ENCODE measurements at regions not wholly inside any gene's neighbourhood (a gene's known extent, or its start where the extent isn't known, plus 50 kb on each side); places are given as distances from the start of the nearest gene placed in this dataset.
"Not testable (repeated sequence)": the region's sequence is repeated elsewhere in the genome, so short reads cannot be mapped to it uniquely, and the experiment has no call there.

GRCh38 chr9:30970812-30971211 lies 1413.6 kb upstream of the ACO1 start:
- DNase-seq = no peak

GRCh38 chr9:30972654-30973053 lies 1411.8 kb upstream of the ACO1 start:
- DNase-seq = no peak

- DNase-seq = no peak
Observed at GRCh38 chr9:30977965-30978364, 1406.5 kb upstream of the ACO1 start.

DNA sequence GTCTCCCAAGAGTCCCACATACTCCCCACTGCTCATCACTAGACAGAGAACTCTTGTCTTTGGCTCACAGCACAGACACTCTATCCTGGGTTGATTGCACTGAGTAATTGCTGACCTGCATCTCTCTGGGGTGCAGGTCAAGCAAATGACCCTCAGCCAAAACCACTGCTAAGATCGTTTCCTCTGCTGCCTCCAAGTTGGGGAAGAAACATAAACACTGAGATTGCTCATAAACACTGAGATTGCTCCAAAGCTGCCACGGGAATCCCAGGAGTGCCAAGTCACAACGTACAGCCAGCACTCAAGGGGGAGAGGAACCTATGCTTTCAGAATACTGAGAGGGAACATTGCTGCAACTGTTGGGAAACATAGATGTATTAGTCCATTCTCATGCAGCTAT lies 1402.1 kb upstream of the ACO1 start:
- DNase-seq = no peak

GRCh38 chr9:30995956-30996738 lies 1388.3 kb upstream of the ACO1 start:
- DNase-seq = no peak

GRCh38 chr9:30996761-30997160 lies 1387.7 kb upstream of the ACO1 start:
- no peak for DNase-seq

GRCh38 chr9:30997291-30997690 lies 1387.2 kb upstream of the ACO1 start:
- no peak for DNase-seq

DNA sequence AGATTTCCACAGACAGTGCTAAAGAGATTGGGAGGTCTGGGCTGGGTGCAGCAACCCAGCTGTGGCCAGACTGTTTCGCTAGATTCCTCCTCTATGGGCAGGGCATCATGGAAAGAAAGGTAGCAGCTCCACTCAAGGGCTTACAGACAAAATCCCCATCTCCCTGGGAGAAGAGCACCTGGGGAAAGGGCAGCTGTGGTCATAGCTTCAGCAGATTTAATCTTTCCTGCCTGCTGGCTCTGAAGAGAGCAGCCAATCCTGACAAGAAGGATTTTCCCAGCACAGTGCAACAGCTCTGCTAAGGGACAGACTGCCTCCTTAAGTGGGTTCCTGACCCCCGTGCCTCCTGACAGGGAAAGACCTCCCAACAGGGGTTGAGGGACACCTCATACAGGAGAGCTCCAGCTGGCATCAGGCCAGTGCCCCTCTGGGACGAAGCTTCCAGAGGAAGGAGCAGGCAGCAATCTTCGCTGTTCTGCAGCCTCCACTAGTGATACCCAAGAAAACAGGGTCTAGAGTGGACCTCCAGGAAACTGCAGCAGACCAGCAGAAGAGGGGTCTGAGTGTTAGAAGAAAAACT lies 1379.3 kb upstream of the ACO1 start:
- DNase-seq = no peak

GRCh38 chr9:31013371-31013770 lies 1371.1 kb upstream of the ACO1 start:
- DNase-seq = no peak

GRCh38 chr9:31023847-31024246 lies 1360.6 kb upstream of the ACO1 start:
- no peak for DNase-seq

DNA sequence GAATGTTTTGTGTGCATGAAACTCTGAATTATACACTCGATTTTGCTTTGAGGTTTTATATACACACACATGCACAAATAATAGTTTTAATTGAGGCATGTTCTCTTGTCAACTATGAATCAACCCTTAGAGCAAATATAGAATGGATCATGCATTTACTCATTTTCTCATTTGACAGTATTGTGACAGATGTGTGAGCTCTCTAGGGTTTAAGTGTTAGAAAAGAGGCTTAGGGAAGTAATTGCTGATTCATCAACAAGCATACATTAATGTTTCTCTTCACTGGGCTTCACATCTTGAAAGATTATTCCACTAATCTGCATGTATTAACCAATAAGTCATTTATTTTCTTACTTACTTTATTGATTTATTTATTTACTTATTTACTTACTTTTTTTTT lies 1356.8 kb upstream of the ACO1 start:
- no peak for DNase-seq

- no peak for DNase-seq
Observed at GRCh38 chr9:31028137-31028536, 1356.3 kb upstream of the ACO1 start.

DNA sequence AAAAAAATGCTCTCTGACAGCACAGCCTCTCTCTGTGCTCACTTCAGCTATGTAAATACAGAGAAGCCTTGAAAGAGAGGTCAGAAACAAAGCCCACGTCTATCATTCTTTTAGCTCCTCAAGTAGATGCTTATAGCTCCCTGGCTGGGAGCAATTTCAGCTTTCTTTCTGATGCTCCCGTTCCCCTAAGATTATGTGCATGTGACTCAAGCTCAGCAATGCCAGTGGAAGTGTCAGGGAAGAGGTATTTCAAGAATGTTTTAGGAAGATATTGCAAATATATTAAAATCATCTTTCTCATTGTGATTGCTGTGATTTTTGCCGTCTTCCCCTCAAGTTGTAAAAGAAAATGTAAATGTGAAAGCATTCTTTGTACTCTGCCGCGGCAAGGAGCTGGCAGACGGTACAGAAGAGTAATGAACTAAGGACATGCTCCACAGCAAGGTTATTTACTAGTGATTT lies 1353.7 kb upstream of the ACO1 start:
- DNase-seq = no peak

DNA sequence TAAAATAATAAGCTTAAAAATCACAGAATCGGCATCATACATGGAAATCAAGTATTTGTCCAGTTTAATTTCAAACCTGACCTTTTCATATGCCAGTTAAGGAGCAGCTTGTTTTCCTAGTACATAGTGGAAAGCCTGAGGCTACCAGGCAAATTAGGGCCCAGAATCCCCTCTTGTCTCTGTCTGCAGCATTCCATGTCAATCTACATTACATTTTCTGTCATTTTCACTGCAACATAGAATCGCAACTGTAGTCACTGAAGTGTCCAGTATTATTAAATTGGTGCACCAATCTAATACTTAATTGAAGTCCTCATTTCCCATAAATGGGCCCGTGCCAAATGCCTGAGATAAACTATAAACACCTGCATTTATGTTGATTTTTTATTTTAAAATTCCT lies 1352.2 kb upstream of the ACO1 start:
- DNase-seq = no peak

- DNase-seq = no peak
Observed at GRCh38 chr9:31034311-31034710, 1350.1 kb upstream of the ACO1 start.

DNA sequence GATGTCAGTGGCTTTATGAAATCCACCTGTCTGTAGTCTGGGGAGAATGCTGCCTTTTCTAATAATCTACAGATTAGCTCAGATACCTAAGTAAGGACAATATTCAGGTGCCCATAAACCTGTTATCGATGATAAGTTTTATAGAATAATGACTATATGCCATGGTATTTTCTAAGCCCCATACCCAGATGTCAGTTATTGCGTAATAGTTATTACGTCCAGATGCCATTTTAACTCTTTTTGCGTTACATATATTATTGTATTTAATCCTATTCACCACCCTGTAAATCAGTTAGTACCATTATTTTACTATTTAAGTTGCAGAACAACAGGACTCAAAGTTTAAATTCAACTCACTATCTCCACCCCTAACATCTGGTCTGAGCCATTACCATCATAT lies 1343.9 kb upstream of the ACO1 start:
- no peak for DNase-seq

GRCh38 chr9:31045810-31046209 lies 1338.6 kb upstream of the ACO1 start:
- no peak for DNase-seq

DNA sequence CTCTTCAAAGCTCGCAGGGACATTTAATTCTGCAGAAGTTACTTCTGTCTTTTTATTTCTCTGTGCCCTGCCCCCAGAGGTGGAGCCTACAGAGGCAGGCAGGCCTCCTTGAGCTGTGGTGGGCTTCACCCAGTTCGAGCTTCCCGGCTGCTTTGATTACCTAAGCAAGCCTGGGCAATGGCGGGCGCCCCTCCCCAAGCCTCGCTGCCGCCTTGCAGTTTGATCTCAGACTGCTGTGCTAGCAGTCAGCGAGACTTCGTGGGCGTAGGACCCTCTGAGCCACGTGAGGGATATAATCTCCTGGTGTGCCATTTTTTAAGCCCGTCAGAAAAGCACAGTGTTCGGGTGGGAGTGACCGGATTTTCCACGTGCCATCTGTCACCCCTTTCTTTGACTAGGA lies 1322.9 kb upstream of the ACO1 start:
- not testable (repeated sequence) for DNase-seq

DNA sequence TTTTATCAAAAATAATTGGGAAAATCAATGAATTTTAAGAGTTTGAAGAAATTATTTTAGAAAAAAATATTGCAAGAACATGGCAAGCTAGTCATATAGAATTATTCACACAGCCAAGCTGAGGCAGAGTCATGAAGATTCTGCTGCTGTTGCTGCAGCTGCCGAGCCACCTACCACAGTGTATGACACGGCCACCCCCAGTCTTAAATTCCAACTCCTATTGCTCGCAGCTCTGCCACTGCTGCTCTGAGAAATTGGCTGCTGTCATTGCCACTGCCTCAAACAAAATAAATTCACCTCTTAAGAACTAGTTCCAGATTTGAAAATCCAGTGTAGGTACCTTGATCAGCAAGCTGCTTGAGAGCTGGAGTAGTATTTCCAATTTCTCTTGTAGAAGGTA lies 1318.8 kb upstream of the ACO1 start:
- no peak for DNase-seq

DNA sequence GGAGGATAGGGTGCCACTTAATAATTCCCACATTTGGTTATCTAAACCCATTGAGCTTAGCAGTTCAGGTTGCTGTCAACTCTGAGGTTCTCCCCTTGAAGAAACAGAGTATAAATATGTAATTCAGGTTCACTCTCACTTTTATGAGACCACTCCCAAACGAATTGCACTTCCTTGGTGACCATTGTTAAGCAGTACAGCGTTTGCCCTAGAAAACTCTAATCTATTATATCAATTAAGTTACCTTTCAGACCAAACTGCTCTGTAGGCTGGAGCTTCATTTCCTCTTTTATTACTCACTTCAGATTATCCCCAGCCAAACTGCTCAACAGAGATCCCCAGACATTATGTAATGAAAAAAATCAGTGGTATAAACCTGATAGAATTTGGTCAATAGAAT lies 1317.0 kb upstream of the ACO1 start:
- DNase-seq = no peak

GRCh38 chr9:31071606-31072286 lies 1312.7 kb upstream of the ACO1 start:
- DNase-seq = no peak

DNA sequence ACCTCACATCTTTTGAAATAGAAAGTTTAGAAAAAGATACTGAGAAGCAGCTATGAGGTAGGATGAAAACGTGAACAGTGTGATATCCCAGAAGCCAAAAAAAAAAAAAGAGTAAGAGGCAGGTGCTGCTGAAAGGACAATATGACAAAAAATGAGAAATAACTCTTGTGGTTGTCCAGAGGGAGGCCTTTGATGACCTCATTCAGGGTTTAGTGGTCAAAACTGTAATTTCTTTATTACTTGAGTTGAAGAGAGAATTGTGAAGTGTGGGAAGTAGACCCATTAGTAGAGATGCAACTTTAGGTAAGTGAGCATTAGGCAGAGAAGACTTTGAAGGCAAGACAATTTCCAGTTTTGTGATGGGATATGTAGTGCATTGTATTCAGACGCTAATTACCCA lies 1306.3 kb upstream of the ACO1 start:
- no peak for DNase-seq

- DNase-seq = no peak
Observed at GRCh38 chr9:31084350-31084749, 1300.1 kb upstream of the ACO1 start.

DNA sequence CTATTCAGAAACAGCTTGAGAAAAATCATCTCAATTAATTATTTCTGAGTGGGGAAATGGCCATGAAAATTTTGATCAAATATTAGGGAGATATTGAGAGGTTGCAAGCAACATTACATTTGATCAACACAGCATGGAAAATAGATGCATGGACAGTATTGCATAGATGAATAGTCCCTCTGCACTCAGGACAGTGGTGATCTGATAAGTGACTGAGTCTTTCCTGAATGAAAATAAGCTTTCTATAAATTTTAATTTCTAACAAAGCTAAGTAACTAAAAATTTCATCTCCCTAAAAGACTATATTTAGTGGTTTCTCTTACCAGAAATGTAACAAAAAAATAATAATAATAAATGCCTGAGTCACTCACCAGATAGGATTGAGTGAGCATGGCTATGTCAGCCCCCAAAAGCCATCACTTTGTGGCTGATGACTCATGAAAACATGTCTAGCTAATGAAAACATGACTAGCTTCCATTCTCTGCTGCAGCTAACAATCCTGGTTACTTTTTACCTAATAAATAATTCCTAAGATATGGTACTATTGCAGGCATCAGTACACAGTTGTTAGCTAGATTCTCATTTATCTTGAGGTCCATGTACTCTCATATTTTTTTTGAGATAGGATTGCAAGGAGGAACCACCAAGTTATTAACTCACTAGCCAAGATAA lies 1294.8 kb upstream of the ACO1 start:
- DNase-seq = no peak

Measured in DMS79 (cell line).